Prostate gland (tissue), 2 donors: ENCODE measurements at regions not wholly inside any gene's neighbourhood (a gene's known extent, or its start where the extent isn't known, plus 50 kb on each side); places are given as distances from the start of the nearest gene placed in this dataset.

ENCODE experiments used
- POLR2A ChIP-seq: fragments of 450-650 bp; IDR thresholded peaks from one replicate; pipeline ENCODE4 v1.6.1; 2016; ENCODE audit warnings: antibody characterized with exemption, mild to moderate bottlenecking
- TF ChIP-seq, protein P1 (sequence below), 4 experiments: fragments of 200-600 bp in 2 of 4; fragments of 450-650 bp in 2 of 4; sonication (generic) in 2 of 4; IDR thresholded peaks; 1 replicate in 3 of 4; 2 replicates in 1 of 4; pipeline ENCODE4 v1.5.1; 2016 to 2019; ENCODE audit warnings: antibody characterized with exemption in 4 of 4, mild to moderate bottlenecking in 2 of 4, moderate library complexity in 2 of 4

DNA sequence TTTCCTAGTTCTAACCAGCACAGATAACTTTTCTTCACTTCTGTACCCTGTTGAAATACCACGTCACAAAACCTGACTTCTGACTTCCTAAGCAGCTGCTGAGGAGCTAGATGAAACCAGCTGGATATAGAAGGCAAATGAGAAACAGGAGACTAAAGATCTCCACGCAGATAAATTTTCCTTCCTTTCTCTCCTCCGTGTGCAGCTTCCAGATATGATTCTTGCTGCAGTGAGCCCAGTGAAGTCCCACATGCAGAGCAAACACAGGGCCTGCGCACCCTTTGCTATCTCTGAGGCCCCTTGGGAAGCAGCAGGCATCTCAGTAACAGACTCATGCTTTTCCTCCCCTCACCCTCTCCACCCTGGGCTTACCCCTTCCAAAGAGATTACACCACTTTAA, 1638.3 kb downstream of the MAT2B start:
- no peak for TF ChIP-seq POLR2A
- TF ChIP-seq, protein P1, sequence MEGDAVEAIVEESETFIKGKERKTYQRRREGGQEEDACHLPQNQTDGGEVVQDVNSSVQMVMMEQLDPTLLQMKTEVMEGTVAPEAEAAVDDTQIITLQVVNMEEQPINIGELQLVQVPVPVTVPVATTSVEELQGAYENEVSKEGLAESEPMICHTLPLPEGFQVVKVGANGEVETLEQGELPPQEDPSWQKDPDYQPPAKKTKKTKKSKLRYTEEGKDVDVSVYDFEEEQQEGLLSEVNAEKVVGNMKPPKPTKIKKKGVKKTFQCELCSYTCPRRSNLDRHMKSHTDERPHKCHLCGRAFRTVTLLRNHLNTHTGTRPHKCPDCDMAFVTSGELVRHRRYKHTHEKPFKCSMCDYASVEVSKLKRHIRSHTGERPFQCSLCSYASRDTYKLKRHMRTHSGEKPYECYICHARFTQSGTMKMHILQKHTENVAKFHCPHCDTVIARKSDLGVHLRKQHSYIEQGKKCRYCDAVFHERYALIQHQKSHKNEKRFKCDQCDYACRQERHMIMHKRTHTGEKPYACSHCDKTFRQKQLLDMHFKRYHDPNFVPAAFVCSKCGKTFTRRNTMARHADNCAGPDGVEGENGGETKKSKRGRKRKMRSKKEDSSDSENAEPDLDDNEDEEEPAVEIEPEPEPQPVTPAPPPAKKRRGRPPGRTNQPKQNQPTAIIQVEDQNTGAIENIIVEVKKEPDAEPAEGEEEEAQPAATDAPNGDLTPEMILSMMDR (IDR thresholded peaks at IDR 0.05): no peak
